ENCODE measurements at regions not wholly inside any gene's neighbourhood (a gene's known extent, or its start where the extent isn't known, plus 50 kb on each side); places are given as distances from the start of the nearest gene placed in this dataset.

GRCh38 chr2:207225773-207226172 is 60.0 kb upstream of the KLF7 start:
- no peak for DNase-seq
- intact Hi-C loops (cut with DNase I) = no loop called here
- Histone ChIP-seq H3K27me3 (no peaks in the 10 kb centered on the region), H3K9me3 (replicated peaks in 1 of 3) (no peaks in the 10 kb centered on the region), H3K27ac (peak overlapping the region in 1 of 5 donors; percentile 16), H3K4me1 (replicated peaks in 1 of 2) (peaks cover 0 to 13% of the 10 kb centered on the region in 2 donors), H3K36me3 (replicated peaks in 1 of 2) (no peaks in the 10 kb centered on the region), H3K4me3 (no peak overlapping the region)
- 76 to 88% (median 80%) methylated on average over 6 of the region's 6 CpGs for WGBS, 4 donors
- TF ChIP-seq CTCF (IDR thresholded peaks at IDR 0.05) (no peak), POLR2A (IDR thresholded peaks at IDR 0.05) (no peak)

- Histone ChIP-seq H3K4me3 (no peak overlapping the region), H3K36me3 (replicated peaks in 1 of 2) (no peaks in the 10 kb centered on the region), H3K27ac (peak overlapping the region in 1 of 5 donors; percentile 59), H3K4me1 (replicated peaks in 1 of 2) (peaks cover 0 to 17% of the 10 kb centered on the region in 2 donors), H3K27me3 (no peaks in the 10 kb centered on the region), H3K9me3 (replicated peaks in 1 of 3) (no peaks in the 10 kb centered on the region)
- DNase-seq = peak in 1 of 7 donors; percentile 8
- intact Hi-C loops (cut with DNase I) = no loop called here
- TF ChIP-seq CTCF (IDR thresholded peaks at IDR 0.05) = no peak
- TF ChIP-seq POLR2A (IDR thresholded peaks at IDR 0.05) = no peak
Measured at GRCh38 chr2:207226243-207226642, 60.5 kb upstream of the KLF7 start.

GRCh38 chr2:207226671-207227061 is 60.9 kb upstream of the KLF7 start:
- no peaks in the 10 kb centered on the region for H3K27me3 ChIP-seq
- no peak for DNase-seq
- intact Hi-C loops (cut with DNase I) = no loop called here
- no peaks in the 10 kb centered on the region for H3K36me3 ChIP-seq (replicated peaks in 1 of 2)
- peaks cover 0 to 17% of the 10 kb centered on the region in 2 donors for H3K4me1 ChIP-seq (replicated peaks in 1 of 2)
- H3K9me3 ChIP-seq (replicated peaks in 1 of 3) = no peaks in the 10 kb centered on the region
- WGBS, 4 donors = 54 to 74% (median 66%) methylated on average over 4 of the region's 4 CpGs
- TF ChIP-seq POLR2A (IDR thresholded peaks at IDR 0.05) (no peak), CTCF (IDR thresholded peaks at IDR 0.05) (no peak)
- H3K4me3 ChIP-seq = no peak overlapping the region
- peak overlapping the region in 1 of 5 donors; percentile 59 for H3K27ac ChIP-seq

GRCh38 chr2:207227062-207227748 is 61.5 kb upstream of the KLF7 start:
- peak overlapping the region in 1 of 5 donors; percentile 59 for H3K27ac ChIP-seq
- DNase-seq = peak in 2 of 7 donors; percentile 25 to 45
- intact Hi-C loops (cut with DNase I) = no loop called here

More at GRCh38 chr2:207227062-207227748, 61.5 kb upstream of the KLF7 start:
- no peaks in the 10 kb centered on the region for H3K27me3 ChIP-seq
- no peaks in the 10 kb centered on the region for H3K36me3 ChIP-seq (replicated peaks in 1 of 2)
- no peak overlapping the region for H3K4me3 ChIP-seq
- no peak for TF ChIP-seq POLR2A (IDR thresholded peaks at IDR 0.05)
- no peak for TF ChIP-seq CTCF (IDR thresholded peaks at IDR 0.05)
- no peaks in the 10 kb centered on the region for H3K9me3 ChIP-seq (replicated peaks in 1 of 3)
- 54 to 66% (median 58%) methylated on average over 12 to 18 of the region's 18 CpGs for WGBS, 4 donors
- H3K4me1 ChIP-seq (replicated peaks in 1 of 2) = peaks cover 0 to 17% of the 10 kb centered on the region in 2 donors

Measured in adrenal gland (tissue), 9 donors.